BJ (cell line): ENCODE measurements at regions not wholly inside any gene's neighbourhood (a gene's known extent, or its start where the extent isn't known, plus 50 kb on each side); places are given as distances from the start of the nearest gene placed in this dataset.

Experiments
- CTCF ChIA-PET: fragments of 350-600 bp; formaldehyde crosslinking; extraction: SDS; loops from one replicate; lab custom pipeline; 2021; ENCODE audit warnings: antibody characterized with exemption, inconsistent platforms; lab: Yijun Ruan, JAX
- POLR2A ChIA-PET: fragments of 300-600 bp; sonication (Branson Sonifier 250); formaldehyde crosslinking; extraction: SDS; loops from one replicate; lab custom pipeline; 2021; ENCODE audit warnings: antibody characterized with exemption; lab: Charles Lee
- DNase-seq: peaks from one replicate; pipeline ENCODE4 v3.0.0-alpha.2; 2011; ENCODE audit warnings: low read depth
- H3K27me3 ChIP-seq: 2 replicates; pipeline ENCODE4 v1.6.0; 2011; ENCODE audit warnings: low read length; ENCODE audit not compliant: control insufficient read depth, insufficient read depth
- H3K36me3 ChIP-seq: 2 replicates; pipeline ENCODE4 v1.5.1; 2011; ENCODE audit warnings: low read length; ENCODE audit not compliant: control insufficient read depth, insufficient read depth
- H3K4me3 ChIP-seq: 2 replicates; pipeline ENCODE4 v1.5.1; 2011; ENCODE audit warnings: low read depth, mild to moderate bottlenecking, control low read depth, low read length
- CTCF ChIP-seq: IDR thresholded peaks from 2 replicates; pipeline ENCODE4 v1.5.1; 2011; ENCODE audit warnings: low read depth, mild to moderate bottlenecking, control low read depth, inconsistent platforms, low read length, moderate library complexity; ENCODE audit not compliant: insufficient read depth

- no peak for DNase-seq
- H3K4me3 ChIP-seq = no peak overlapping the region
- H3K27me3 ChIP-seq = no peaks in the 10 kb centered on the region
- CTCF ChIA-PET = no interaction called here
- TF ChIP-seq CTCF = no peak
- POLR2A ChIA-PET = no interaction called here
- no peaks in the 10 kb centered on the region for H3K36me3 ChIP-seq
These were observed 73.7 kb downstream of the LRATD1 start for GRCh38 chr2:14706201-14706600.

GRCh38 chr2:14712111-14712510 is 79.6 kb downstream of the LRATD1 start:
- H3K27me3 ChIP-seq = no peaks in the 10 kb centered on the region
- H3K36me3 ChIP-seq = no peaks in the 10 kb centered on the region
- ChIA-PET POLR2A (no interaction called here), CTCF (no interaction called here)
- TF ChIP-seq CTCF = no peak
- no peak for DNase-seq
- no peak overlapping the region for H3K4me3 ChIP-seq

GRCh38 chr2:14713248-14713647 is 80.7 kb downstream of the LRATD1 start:
- ChIA-PET POLR2A (no interaction called here), CTCF (no interaction called here)
- no peak overlapping the region for H3K4me3 ChIP-seq
- TF ChIP-seq CTCF = no peak
- H3K27me3 ChIP-seq = no peaks in the 10 kb centered on the region
- DNase-seq = no peak
- H3K36me3 ChIP-seq = no peaks in the 10 kb centered on the region

GRCh38 chr2:14715600-14715999 is 83.1 kb downstream of the LRATD1 start:
- no peak overlapping the region for H3K4me3 ChIP-seq
- POLR2A ChIA-PET = no interaction called here
- no peak for DNase-seq

GRCh38 chr2:14716319-14716718 is 83.8 kb downstream of the LRATD1 start:
- Histone ChIP-seq H3K36me3 (no peaks in the 10 kb centered on the region), H3K27me3 (no peaks in the 10 kb centered on the region), H3K4me3 (no peak overlapping the region)
- no peak for TF ChIP-seq CTCF
- CTCF ChIA-PET = no interaction called here
- POLR2A ChIA-PET = no interaction called here
- DNase-seq = no peak

More at GRCh38 chr2:14715600-14715999, 83.1 kb downstream of the LRATD1 start:
- Histone ChIP-seq H3K36me3 (no peaks in the 10 kb centered on the region), H3K27me3 (no peaks in the 10 kb centered on the region)
- no peak for TF ChIP-seq CTCF
- CTCF ChIA-PET = no interaction called here
